ENCODE measurements at regions not wholly inside any gene's neighbourhood (a gene's known extent, or its start where the extent isn't known, plus 50 kb on each side); places are given as distances from the start of the nearest gene placed in this dataset.

GRCh38 chr4:184289179-184289535, 71.5 kb upstream of the ENPP6 start:
- TF ChIP-seq, protein P1, sequence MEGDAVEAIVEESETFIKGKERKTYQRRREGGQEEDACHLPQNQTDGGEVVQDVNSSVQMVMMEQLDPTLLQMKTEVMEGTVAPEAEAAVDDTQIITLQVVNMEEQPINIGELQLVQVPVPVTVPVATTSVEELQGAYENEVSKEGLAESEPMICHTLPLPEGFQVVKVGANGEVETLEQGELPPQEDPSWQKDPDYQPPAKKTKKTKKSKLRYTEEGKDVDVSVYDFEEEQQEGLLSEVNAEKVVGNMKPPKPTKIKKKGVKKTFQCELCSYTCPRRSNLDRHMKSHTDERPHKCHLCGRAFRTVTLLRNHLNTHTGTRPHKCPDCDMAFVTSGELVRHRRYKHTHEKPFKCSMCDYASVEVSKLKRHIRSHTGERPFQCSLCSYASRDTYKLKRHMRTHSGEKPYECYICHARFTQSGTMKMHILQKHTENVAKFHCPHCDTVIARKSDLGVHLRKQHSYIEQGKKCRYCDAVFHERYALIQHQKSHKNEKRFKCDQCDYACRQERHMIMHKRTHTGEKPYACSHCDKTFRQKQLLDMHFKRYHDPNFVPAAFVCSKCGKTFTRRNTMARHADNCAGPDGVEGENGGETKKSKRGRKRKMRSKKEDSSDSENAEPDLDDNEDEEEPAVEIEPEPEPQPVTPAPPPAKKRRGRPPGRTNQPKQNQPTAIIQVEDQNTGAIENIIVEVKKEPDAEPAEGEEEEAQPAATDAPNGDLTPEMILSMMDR (IDR thresholded peaks at IDR 0.05), result no peak
- TF ChIP-seq EZH2 (IDR thresholded peaks at IDR 0.05; ENCODE audit: borderline replicate concordance, insufficient read depth, low read depth, low read length, poor library complexity, severe bottlenecking), result no peak
